Mononuclear cell (primary cell): ENCODE measurements at regions not wholly inside any gene's neighbourhood (a gene's known extent, or its start where the extent isn't known, plus 50 kb on each side); places are given as distances from the start of the nearest gene placed in this dataset.
"Not testable (repeated sequence)": the region's sequence is repeated elsewhere in the genome, so short reads cannot be mapped to it uniquely, and the experiment has no call there.

Experiments used
- H3K27me3 ChIP-seq: 2 replicates; pipeline ENCODE4 v1.6.0; 2011; ENCODE audit warnings: low read length, control low read depth; ENCODE audit not compliant: insufficient read depth
- H3K4me1 ChIP-seq: 2 replicates; pipeline ENCODE4 v1.5.1; 2011; ENCODE audit warnings: mild to moderate bottlenecking, low read length, control low read depth; ENCODE audit not compliant: insufficient read depth
- H3K4me3 ChIP-seq: 2 replicates; pipeline ENCODE4 v1.5.1; 2011; ENCODE audit warnings: mild to moderate bottlenecking, low read length, moderate library complexity
- H3K9me3 ChIP-seq: 2 replicates; pipeline ENCODE4 v1.5.1; 2011; ENCODE audit warnings: low read depth, mild to moderate bottlenecking, control low read depth, low read length

- H3K27me3 ChIP-seq, result no peaks in the 10 kb centered on the region
- H3K9me3 ChIP-seq, result no peaks in the 10 kb centered on the region
- no peaks in the 10 kb centered on the region for H3K4me1 ChIP-seq
- no peak overlapping the region for H3K4me3 ChIP-seq
These were observed 533.8 kb downstream of the SOCS6 start for GRCh38 chr18:70822691-70823090.

GRCh38 chr18:70822117-70822516 lies 533.3 kb downstream of the SOCS6 start:
- H3K4me1 ChIP-seq, result no peaks in the 10 kb centered on the region
- H3K4me3 ChIP-seq, result no peak overlapping the region
- H3K9me3 ChIP-seq, result no peaks in the 10 kb centered on the region
- no peaks in the 10 kb centered on the region for H3K27me3 ChIP-seq

GRCh38 chr18:70808481-70809056 lies 519.7 kb downstream of the SOCS6 start:
- no peaks in the 10 kb centered on the region for H3K9me3 ChIP-seq
- H3K4me1 ChIP-seq, result no peaks in the 10 kb centered on the region
- H3K4me3 ChIP-seq, result no peak overlapping the region
- no peaks in the 10 kb centered on the region for H3K27me3 ChIP-seq

GRCh38 chr18:70781860-70782453 lies 493.1 kb downstream of the SOCS6 start:
- Histone ChIP-seq H3K9me3 (no peaks in the 10 kb centered on the region), H3K4me3 (no peak overlapping the region), H3K4me1 (no peaks in the 10 kb centered on the region), H3K27me3 (no peaks in the 10 kb centered on the region)

- not testable (repeated sequence) for H3K4me3 ChIP-seq, H3K9me3 ChIP-seq, H3K4me1 ChIP-seq, H3K27me3 ChIP-seq
These were observed 477.4 kb downstream of the SOCS6 start for GRCh38 chr18:70766254-70766653.

DNA sequence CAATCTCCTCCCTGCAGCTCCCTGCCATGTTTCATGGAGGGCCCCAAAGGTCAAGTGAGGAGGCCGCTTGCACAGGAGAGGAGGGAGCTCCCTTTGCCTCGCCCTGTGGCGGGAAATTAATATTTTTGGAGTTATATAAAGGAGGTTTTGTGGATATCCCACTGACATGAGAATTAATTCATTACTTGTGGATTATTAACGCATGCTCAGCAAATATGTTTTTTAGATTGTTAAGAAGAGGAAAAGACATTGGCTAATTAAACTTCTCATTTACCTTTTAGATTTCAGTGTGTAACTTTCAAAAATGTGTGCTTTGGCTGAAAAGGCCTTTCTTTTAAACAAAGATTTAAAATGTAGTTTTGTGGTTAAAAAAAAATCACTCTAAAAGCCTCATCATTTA lies 474.0 kb downstream of the SOCS6 start:
- no peaks in the 10 kb centered on the region for H3K27me3 ChIP-seq
- no peaks in the 10 kb centered on the region for H3K9me3 ChIP-seq
- no peaks in the 10 kb centered on the region for H3K4me1 ChIP-seq
- no peak overlapping the region for H3K4me3 ChIP-seq

DNA sequence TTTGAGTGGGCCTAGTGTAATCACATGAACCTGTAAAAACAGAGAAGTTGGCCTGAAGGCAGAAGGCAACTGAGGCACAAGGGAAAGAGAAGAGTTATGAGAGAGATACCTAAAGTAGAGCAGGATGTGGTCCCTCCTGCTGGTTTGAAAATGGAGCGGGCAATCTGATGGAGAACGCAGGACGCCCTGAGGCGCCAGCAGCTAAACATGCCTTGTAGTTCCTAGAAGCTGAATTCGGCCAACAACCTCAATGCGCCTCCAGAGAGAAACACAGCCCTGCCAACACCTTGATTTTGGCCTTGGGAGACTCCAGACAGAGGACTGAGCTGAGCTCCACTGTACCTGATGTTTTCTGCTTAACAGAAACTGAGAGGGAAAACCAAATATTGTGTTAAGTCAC lies 469.9 kb downstream of the SOCS6 start:
- H3K9me3 ChIP-seq, result no peaks in the 10 kb centered on the region
- no peak overlapping the region for H3K4me3 ChIP-seq
- H3K4me1 ChIP-seq, result no peaks in the 10 kb centered on the region
- H3K27me3 ChIP-seq, result no peaks in the 10 kb centered on the region

GRCh38 chr18:70754486-70754885 lies 465.6 kb downstream of the SOCS6 start:
- Histone ChIP-seq H3K27me3 (no peaks in the 10 kb centered on the region), H3K4me1 (no peaks in the 10 kb centered on the region), H3K9me3 (no peaks in the 10 kb centered on the region), H3K4me3 (no peak overlapping the region)

- H3K4me3 ChIP-seq, result no peak overlapping the region
- H3K4me1 ChIP-seq, result no peaks in the 10 kb centered on the region
- no peaks in the 10 kb centered on the region for H3K27me3 ChIP-seq
- H3K9me3 ChIP-seq, result no peaks in the 10 kb centered on the region
These were observed 444.1 kb downstream of the SOCS6 start for GRCh38 chr18:70732916-70733315.

DNA sequence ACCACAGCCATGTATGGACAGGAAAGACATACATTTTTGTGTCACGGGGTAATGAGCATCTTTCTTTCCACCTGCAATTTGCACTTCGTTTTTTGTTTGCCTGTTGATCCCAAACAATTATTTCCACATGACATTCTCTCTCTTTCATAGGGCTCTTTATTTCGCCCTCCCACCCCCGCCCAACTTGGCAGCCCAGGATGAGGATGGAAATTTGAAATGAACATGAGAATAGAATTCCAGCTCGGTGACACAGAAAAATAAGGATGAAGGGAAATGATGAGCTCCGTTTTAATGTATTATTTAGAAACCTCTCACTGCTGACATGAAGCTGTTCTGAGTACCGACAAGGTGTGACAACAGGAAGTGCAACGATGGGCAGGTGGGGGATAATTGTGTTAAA lies 443.3 kb downstream of the SOCS6 start:
- no peaks in the 10 kb centered on the region for H3K27me3 ChIP-seq
- H3K4me1 ChIP-seq, result no peaks in the 10 kb centered on the region
- no peak overlapping the region for H3K4me3 ChIP-seq
- H3K9me3 ChIP-seq, result no peaks in the 10 kb centered on the region

DNA sequence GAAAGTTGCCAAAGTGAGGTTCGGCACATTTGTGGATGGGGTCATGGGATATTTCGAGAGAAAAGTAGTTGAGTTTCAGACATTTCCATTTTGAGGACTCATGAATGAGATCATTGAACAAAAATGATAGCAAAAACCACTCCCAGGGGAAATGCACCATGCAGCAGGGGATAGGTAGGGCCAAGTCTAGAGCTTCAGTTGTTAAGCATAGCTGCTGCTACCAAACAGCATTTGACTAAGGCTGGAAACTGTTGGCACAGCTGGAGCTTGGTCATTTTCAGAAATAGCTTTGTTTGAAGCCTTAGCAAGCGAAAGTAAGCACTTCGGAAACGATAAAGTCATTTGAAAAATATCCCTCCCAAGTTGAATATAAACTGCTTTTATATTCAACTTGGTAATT lies 431.8 kb downstream of the SOCS6 start:
- Histone ChIP-seq H3K4me3 (no peak overlapping the region), H3K27me3 (no peaks in the 10 kb centered on the region), H3K4me1 (no peaks in the 10 kb centered on the region), H3K9me3 (no peaks in the 10 kb centered on the region)

DNA sequence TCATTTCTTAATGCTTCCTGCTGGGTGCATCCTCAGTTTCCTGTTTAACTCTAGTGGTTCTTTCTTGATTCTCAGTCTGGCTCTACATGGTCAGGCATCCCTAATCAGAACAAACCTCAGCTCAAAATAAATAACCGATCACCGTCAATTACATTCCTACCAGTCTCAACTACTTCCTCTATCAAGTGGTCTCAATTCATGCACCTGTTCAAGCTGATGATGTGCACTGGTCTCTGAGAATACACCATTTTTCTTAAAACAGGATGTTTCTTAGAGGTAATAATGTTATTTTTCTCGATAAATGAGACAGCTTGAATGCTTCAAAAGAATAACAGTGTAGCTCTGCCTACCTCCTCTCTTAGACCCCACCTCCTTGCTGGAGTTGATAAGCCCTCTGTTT lies 420.9 kb downstream of the SOCS6 start:
- Histone ChIP-seq H3K4me1 (no peaks in the 10 kb centered on the region), H3K27me3 (no peaks in the 10 kb centered on the region), H3K4me3 (no peak overlapping the region), H3K9me3 (no peaks in the 10 kb centered on the region)

- Histone ChIP-seq H3K4me1 (no peaks in the 10 kb centered on the region), H3K9me3 (no peaks in the 10 kb centered on the region), H3K27me3 (no peaks in the 10 kb centered on the region), H3K4me3 (no peak overlapping the region)
These were observed 420.3 kb downstream of the SOCS6 start for GRCh38 chr18:70709144-70709543.

DNA sequence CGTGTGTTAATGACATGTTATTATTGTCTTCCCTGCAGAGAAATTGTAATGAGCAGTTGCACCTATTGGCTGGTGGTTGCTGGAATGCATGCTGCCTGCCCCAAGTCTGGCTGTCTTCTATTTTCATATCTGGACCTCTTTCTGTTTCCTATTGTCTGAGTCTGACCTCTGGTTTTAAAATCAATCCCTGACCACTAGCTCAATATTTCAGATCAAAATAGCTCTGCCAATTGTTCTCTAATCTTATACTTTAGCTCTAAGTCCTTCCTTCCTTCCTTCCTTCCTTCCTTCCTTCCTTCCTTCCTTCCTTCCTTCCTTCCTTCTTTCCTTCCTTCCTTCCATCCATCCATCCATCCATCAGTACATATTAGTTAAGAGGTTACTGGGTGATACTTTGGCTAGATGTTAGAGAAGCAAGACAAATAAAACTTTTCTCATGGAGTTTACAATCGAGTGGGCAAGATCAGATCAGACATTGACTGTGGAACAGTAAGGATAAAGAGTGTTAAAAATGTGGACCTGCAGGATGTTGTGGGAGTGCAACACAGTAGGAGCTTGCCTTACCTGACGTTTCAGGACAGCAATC lies 417.1 kb downstream of the SOCS6 start:
- no peaks in the 10 kb centered on the region for H3K9me3 ChIP-seq
- H3K4me1 ChIP-seq, result no peaks in the 10 kb centered on the region
- no peaks in the 10 kb centered on the region for H3K27me3 ChIP-seq
- H3K4me3 ChIP-seq, result no peak overlapping the region

DNA sequence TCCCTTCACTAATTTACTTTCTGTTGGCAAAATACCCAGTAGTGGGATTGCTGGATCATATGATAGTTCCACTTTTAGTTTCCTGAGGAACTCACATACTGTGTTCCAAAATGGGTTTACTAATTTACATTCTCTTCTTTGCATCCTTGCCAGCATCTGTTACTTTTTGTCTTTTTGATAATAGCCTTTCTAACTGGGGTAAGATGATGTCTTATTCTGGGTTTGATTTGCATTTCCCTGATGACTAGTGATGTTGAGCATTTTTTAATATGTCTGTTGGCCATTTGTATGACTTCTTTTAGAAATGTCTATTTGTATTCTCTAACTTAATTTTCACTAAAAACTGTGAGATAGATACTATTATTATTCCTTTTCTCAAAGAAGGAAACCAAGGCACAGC lies 411.7 kb downstream of the SOCS6 start:
- Histone ChIP-seq H3K4me1 (no peaks in the 10 kb centered on the region), H3K4me3 (no peak overlapping the region), H3K27me3 (no peaks in the 10 kb centered on the region), H3K9me3 (no peaks in the 10 kb centered on the region)

DNA sequence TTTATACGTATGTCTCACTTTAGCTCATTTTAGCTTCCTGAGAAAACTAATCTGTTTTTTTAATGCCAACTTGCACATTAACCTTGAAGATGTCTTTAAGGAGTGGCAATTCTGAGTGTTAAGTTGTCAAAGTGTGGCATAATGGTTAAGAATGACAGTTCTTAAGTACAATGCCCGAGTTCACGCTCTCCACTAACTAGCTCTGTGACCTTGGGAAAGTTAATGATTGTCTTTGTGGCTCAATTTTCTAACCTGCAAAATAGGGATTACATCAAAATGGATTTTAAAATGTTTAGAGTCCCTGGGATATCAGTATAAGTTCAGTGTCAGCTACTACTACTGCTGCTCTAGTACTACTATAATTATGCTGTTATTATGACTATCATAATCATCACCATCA lies 409.7 kb downstream of the SOCS6 start:
- no peaks in the 10 kb centered on the region for H3K9me3 ChIP-seq
- no peaks in the 10 kb centered on the region for H3K27me3 ChIP-seq
- no peak overlapping the region for H3K4me3 ChIP-seq
- H3K4me1 ChIP-seq, result no peaks in the 10 kb centered on the region
